ENCODE measurements at regions not wholly inside any gene's neighbourhood (a gene's known extent, or its start where the extent isn't known, plus 50 kb on each side); places are given as distances from the start of the nearest gene placed in this dataset.

DNA sequence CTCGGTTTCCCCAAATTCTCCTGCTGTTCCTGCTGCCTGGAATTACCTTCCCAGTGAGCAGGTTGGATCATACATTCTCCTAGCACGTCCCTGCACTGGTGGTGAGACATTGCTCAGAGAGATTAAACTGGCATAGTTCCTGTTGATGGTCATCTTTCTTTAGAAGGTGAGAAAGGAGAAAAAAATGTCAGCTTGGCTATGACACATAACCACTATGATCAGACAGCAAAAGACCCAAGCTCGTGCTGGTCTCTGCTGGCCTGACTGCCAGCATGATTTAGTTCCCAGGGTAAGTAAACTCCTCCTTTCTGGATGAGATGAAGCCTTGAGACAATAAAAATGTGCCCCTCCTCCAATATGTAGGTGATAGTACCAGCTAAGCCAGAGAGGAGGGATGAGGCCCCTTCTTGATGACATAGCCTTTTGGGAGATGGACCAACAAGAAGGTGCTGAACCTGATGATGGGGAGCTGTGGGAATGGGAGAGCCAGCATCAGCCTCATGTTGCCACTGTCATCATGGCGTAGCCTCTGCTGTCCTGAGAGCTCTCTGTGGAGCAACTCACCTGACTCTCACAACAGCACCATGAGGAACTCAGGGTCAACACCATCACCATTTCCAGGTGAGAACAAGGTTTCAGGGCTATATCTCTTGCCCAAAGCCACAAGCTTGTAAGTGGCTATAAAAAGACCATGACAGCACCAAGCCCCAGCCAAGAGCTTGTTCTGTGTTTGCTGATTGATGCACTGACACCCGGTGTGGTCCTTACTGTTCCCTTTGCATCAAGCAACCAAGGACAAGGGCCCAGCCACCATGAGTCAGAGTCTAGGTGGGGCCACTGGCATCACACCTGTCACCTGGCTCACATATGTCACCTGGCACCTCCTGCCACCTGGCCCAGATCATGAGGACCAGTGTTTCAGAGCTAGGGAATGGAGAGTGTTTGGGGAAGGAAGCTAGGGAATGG, 200.0 kb downstream of the MATN1 start:
- dilution Hi-C loops (cut with MboI; ENCODE audit: extremely low pct_ligation_motif_present, low sequenced_read_pairs), result no loop called here
- peak; percentile 69 for DNase-seq (ENCODE audit: low read depth, low spot score)
- peak overlapping the region; percentile 14 for H3K9ac ChIP-seq (ENCODE audit: control insufficient read depth, extremely low read depth, insufficient read depth, low read length)

GRCh38 chr1:30522031-30523004, 201.1 kb downstream of the MATN1 start:
- peak overlapping the region; percentile 14 for H3K9ac ChIP-seq (ENCODE audit: control insufficient read depth, extremely low read depth, insufficient read depth, low read length)
- peaks cover 50% of the 10 kb centered on the region for H3K4me1 ChIP-seq (ENCODE audit: control insufficient read depth, extremely low read depth, insufficient read depth, low read length)
- H3K9me3 ChIP-seq (ENCODE audit: control insufficient read depth, low read depth, low read length), result no peaks in the 10 kb centered on the region
- no peak for DNase-seq (ENCODE audit: low read depth, low spot score)
- H3K27ac ChIP-seq (ENCODE audit: control insufficient read depth, insufficient read depth, low read length), result peak overlapping the region; percentile 67
- FAIRE-seq, result peak; percentile 78
- H4K20me1 ChIP-seq (ENCODE audit: control insufficient read depth, extremely low read depth, insufficient read depth, low read length), result no peaks in the 10 kb centered on the region
- no peaks in the 10 kb centered on the region for H3K27me3 ChIP-seq (ENCODE audit: control insufficient read depth, extremely low read depth, insufficient read depth, low read length)
- no peaks in the 10 kb centered on the region for H3K36me3 ChIP-seq (ENCODE audit: control insufficient read depth in 2 of 2, extremely low read depth in 1 of 2, insufficient read depth in 2 of 2, low read length in 2 of 2)
- H3K4me3 ChIP-seq (ENCODE audit: control insufficient read depth in 2 of 3, extremely low read depth in 1 of 3, insufficient read depth in 2 of 3, low read depth in 1 of 3, low read length in 3 of 3), result no peak overlapping the region
- dilution Hi-C loops (cut with MboI; ENCODE audit: extremely low pct_ligation_motif_present, low sequenced_read_pairs), result no loop called here
- TF ChIP-seq EZH2 (IDR thresholded peaks at IDR 0.05; ENCODE audit: low read length), result no peak
- TF ChIP-seq, protein P1, sequence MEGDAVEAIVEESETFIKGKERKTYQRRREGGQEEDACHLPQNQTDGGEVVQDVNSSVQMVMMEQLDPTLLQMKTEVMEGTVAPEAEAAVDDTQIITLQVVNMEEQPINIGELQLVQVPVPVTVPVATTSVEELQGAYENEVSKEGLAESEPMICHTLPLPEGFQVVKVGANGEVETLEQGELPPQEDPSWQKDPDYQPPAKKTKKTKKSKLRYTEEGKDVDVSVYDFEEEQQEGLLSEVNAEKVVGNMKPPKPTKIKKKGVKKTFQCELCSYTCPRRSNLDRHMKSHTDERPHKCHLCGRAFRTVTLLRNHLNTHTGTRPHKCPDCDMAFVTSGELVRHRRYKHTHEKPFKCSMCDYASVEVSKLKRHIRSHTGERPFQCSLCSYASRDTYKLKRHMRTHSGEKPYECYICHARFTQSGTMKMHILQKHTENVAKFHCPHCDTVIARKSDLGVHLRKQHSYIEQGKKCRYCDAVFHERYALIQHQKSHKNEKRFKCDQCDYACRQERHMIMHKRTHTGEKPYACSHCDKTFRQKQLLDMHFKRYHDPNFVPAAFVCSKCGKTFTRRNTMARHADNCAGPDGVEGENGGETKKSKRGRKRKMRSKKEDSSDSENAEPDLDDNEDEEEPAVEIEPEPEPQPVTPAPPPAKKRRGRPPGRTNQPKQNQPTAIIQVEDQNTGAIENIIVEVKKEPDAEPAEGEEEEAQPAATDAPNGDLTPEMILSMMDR (optimal IDR thresholded peaks at IDR 0.05 in 1 of 3, IDR thresholded peaks at IDR 0.05 in 1 of 3, conservative IDR thresholded peaks at IDR 0.05 in 1 of 3; ENCODE audit: extremely low read depth in 1 of 3, insufficient read depth in 2 of 3, low read length in 3 of 3), result peak in 2 of 3 experiments; percentile 26 to 53
- H2AFZ ChIP-seq (ENCODE audit: control insufficient read depth, low read length), result peak overlapping the region; percentile 1
- H3K4me2 ChIP-seq (ENCODE audit: control insufficient read depth, extremely low read depth, insufficient read depth, low read depth, low read length), result peak overlapping the region; percentile 35
- peaks cover 2% of the 10 kb centered on the region for H3K9me1 ChIP-seq (ENCODE audit: control insufficient read depth, extremely low read depth, insufficient read depth, low read length)
- no peaks in the 10 kb centered on the region for H3K79me2 ChIP-seq (ENCODE audit: control insufficient read depth, insufficient read depth, low read length)

More for the DNA sequence above, 200.0 kb downstream of the MATN1 start:
- Histone ChIP-seq H4K20me1 (ENCODE audit: control insufficient read depth, extremely low read depth, insufficient read depth, low read length) (no peaks in the 10 kb centered on the region), H3K4me1 (ENCODE audit: control insufficient read depth, extremely low read depth, insufficient read depth, low read length) (peaks cover 55% of the 10 kb centered on the region), H3K4me3 (ENCODE audit: control insufficient read depth in 2 of 3, extremely low read depth in 1 of 3, insufficient read depth in 2 of 3, low read depth in 1 of 3, low read length in 3 of 3) (no peak overlapping the region), H3K4me2 (ENCODE audit: control insufficient read depth, extremely low read depth, insufficient read depth, low read depth, low read length) (peak overlapping the region; percentile 35), H3K27ac (ENCODE audit: control insufficient read depth, insufficient read depth, low read length) (peak overlapping the region; percentile 67), H3K79me2 (ENCODE audit: control insufficient read depth, insufficient read depth, low read length) (no peaks in the 10 kb centered on the region), H3K9me3 (ENCODE audit: control insufficient read depth, low read depth, low read length) (no peaks in the 10 kb centered on the region), H2AFZ (ENCODE audit: control insufficient read depth, low read length) (no peak overlapping the region), H3K36me3 (ENCODE audit: control insufficient read depth in 2 of 2, extremely low read depth in 1 of 2, insufficient read depth in 2 of 2, low read length in 2 of 2) (no peaks in the 10 kb centered on the region), H3K9me1 (ENCODE audit: control insufficient read depth, extremely low read depth, insufficient read depth, low read length) (peaks cover 2% of the 10 kb centered on the region), H3K27me3 (ENCODE audit: control insufficient read depth, extremely low read depth, insufficient read depth, low read length) (no peaks in the 10 kb centered on the region)
- TF ChIP-seq, protein P1 (optimal IDR thresholded peaks at IDR 0.05 in 1 of 3, IDR thresholded peaks at IDR 0.05 in 1 of 3, conservative IDR thresholded peaks at IDR 0.05 in 1 of 3; ENCODE audit: extremely low read depth in 1 of 3, insufficient read depth in 2 of 3, low read length in 3 of 3), result peak in 2 of 3 experiments; percentile 7 to 44
- TF ChIP-seq EZH2 (IDR thresholded peaks at IDR 0.05; ENCODE audit: low read length), result no peak
- FAIRE-seq, result peak; percentile 94

All from keratinocyte (primary cell).